Brain microvascular endothelial cell (primary cell): ENCODE measurements at regions not wholly inside any gene's neighbourhood (a gene's known extent, or its start where the extent isn't known, plus 50 kb on each side); places are given as distances from the start of the nearest gene placed in this dataset.

Experiments used
- DNase-seq: peaks from one replicate; pipeline ENCODE4 v3.0.0-alpha.2; 2020
- H3K27ac ChIP-seq: fragments of 250-450 bp; sonication (Bioruptor Pico); 2 replicates; pipeline ENCODE4 v1.5.1; 2020; ENCODE audit warnings: mild to moderate bottlenecking, moderate library complexity
- H3K27me3 ChIP-seq: fragments of 250-450 bp; sonication (Bioruptor Pico); replicated peaks from 2 replicates; pipeline ENCODE4 v1.5.1; 2020; ENCODE audit warnings: mild to moderate bottlenecking
- H3K36me3 ChIP-seq: fragments of 250-450 bp; sonication (Bioruptor Pico); replicated peaks from 2 replicates; pipeline ENCODE4 v1.5.1; 2020; ENCODE audit warnings: mild to moderate bottlenecking
- H3K4me3 ChIP-seq: 2 replicates; pipeline ENCODE4 v1.5.1; 2011; ENCODE audit warnings: low read depth, mild to moderate bottlenecking, control low read depth, low read length, moderate library complexity
- in situ Hi-C: cut with HindIII; loops from 2 replicates; pipeline ENCODE4 v1.10.0; 2017; ENCODE audit warnings: low sequenced_read_pairs, low pct_ligation_motif_present
- TF ChIP-seq, protein P1 (sequence below): IDR thresholded peaks from 2 replicates; pipeline ENCODE4 v1.5.1; 2011; ENCODE audit warnings: low read depth, mild to moderate bottlenecking, moderate library complexity, low read length, control low read depth, inconsistent platforms; ENCODE audit errors: missing control alignments

DNA sequence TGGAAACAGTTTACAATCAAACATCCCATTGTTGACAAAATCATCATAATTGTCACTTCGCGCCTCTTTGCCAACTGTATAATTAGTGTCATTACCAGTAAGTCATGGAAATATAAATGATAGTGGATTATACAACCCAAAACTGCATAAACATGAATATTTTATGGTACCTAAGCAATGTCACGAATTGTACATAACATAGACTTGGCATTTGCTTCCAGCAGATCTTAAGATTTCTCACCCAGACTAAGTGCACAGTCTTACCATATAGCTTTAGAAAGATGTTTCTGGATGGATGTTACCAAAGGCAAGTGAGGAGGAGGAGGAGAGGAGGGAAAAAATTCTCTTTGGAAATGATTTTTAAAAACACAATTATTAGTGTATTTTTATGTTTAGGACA is 113.4 kb upstream of the TAS2R1 start:
- DNase-seq: no peak
- H3K27me3 ChIP-seq: no peaks in the 10 kb centered on the region
- no peak overlapping the region for H3K4me3 ChIP-seq
- TF ChIP-seq, protein P1, sequence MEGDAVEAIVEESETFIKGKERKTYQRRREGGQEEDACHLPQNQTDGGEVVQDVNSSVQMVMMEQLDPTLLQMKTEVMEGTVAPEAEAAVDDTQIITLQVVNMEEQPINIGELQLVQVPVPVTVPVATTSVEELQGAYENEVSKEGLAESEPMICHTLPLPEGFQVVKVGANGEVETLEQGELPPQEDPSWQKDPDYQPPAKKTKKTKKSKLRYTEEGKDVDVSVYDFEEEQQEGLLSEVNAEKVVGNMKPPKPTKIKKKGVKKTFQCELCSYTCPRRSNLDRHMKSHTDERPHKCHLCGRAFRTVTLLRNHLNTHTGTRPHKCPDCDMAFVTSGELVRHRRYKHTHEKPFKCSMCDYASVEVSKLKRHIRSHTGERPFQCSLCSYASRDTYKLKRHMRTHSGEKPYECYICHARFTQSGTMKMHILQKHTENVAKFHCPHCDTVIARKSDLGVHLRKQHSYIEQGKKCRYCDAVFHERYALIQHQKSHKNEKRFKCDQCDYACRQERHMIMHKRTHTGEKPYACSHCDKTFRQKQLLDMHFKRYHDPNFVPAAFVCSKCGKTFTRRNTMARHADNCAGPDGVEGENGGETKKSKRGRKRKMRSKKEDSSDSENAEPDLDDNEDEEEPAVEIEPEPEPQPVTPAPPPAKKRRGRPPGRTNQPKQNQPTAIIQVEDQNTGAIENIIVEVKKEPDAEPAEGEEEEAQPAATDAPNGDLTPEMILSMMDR: no peak
- in situ Hi-C loops: no loop called here
- no peak overlapping the region for H3K27ac ChIP-seq
- no peaks in the 10 kb centered on the region for H3K36me3 ChIP-seq

- TF ChIP-seq, protein P1: no peak
- no peak overlapping the region for H3K4me3 ChIP-seq
- no peak for DNase-seq
- no peaks in the 10 kb centered on the region for H3K27me3 ChIP-seq
- H3K36me3 ChIP-seq: no peaks in the 10 kb centered on the region
- in situ Hi-C loops: no loop called here
- H3K27ac ChIP-seq: no peak overlapping the region
Observed at GRCh38 chr5:9742848-9743247, 112.7 kb upstream of the TAS2R1 start.

DNA sequence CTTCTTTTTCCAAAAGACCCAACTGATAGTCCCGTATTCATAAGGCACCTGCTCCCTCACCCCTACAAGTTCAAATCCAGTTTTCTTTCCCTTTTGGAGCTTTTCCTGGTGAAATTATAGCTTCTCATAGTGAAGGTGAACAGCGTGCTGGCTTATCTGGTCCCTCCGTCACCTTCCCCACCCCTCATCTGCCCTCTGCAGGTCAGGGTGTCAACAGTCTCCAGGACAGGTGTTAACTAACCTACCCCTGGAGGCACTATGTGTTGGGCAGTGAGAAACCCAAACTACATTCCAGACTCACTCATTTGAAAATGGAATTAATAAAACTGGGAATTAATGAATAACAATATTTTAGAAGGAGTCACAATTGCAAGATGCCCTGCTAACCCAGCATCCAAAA is 109.0 kb upstream of the TAS2R1 start:
- Histone ChIP-seq H3K4me3 (no peak overlapping the region), H3K27ac (no peak overlapping the region), H3K27me3 (no peaks in the 10 kb centered on the region), H3K36me3 (no peaks in the 10 kb centered on the region)
- TF ChIP-seq, protein P1: no peak
- in situ Hi-C loops: no loop called here
- DNase-seq: no peak

DNA sequence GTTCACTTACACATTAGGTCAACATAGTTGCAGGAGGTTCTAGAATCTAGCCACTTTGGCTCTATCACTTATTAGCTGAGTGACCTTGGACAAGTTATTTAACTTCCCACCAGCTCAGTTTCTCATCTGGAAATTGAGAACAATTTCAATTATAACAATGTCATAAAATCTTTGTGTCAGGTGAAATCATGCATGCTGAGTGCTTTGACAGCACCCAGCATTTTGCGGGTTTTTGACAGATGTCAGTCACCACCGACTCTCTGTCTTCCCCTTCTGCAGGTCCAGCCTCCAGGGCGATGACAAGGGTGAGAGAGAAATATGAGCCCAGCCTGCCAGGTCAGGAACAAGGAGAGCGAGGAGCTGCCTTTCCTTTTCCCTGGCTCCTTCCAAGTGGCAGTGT is 107.1 kb upstream of the TAS2R1 start:
- Histone ChIP-seq H3K4me3 (no peak overlapping the region), H3K36me3 (no peaks in the 10 kb centered on the region), H3K27ac (no peak overlapping the region), H3K27me3 (no peaks in the 10 kb centered on the region)
- TF ChIP-seq, protein P1: no peak
- no peak for DNase-seq
- in situ Hi-C loops: no loop called here

- Histone ChIP-seq H3K27me3 (no peaks in the 10 kb centered on the region), H3K27ac (no peak overlapping the region), H3K4me3 (no peak overlapping the region), H3K36me3 (no peaks in the 10 kb centered on the region)
- in situ Hi-C loops: no loop called here
- DNase-seq: no peak
- TF ChIP-seq, protein P1: no peak
Observed at GRCh38 chr5:9733486-9733885, 103.3 kb upstream of the TAS2R1 start.

- Histone ChIP-seq H3K27ac (no peak overlapping the region), H3K27me3 (no peaks in the 10 kb centered on the region), H3K36me3 (no peaks in the 10 kb centered on the region), H3K4me3 (no peak overlapping the region)
- TF ChIP-seq, protein P1: no peak
- in situ Hi-C loops: no loop called here
- DNase-seq: no peak
Observed at GRCh38 chr5:9731159-9731558, 101.0 kb upstream of the TAS2R1 start.
